ENCODE measurements at regions not wholly inside any gene's neighbourhood (a gene's known extent, or its start where the extent isn't known, plus 50 kb on each side); places are given as distances from the start of the nearest gene placed in this dataset.
A peak's percentile ranks its signal among the peaks of the same experiment; 100 is the strongest.
"Not testable (repeated sequence)": the region's sequence is repeated elsewhere in the genome, so short reads cannot be mapped to it uniquely, and the experiment has no call there.

- no peak for DNase-seq
These were observed 50.9 kb upstream of the MITF start for GRCh38 chr3:69688400-69688799.

- no peak for DNase-seq
These were observed 51.6 kb upstream of the MITF start for GRCh38 chr3:69687641-69688040.

DNA sequence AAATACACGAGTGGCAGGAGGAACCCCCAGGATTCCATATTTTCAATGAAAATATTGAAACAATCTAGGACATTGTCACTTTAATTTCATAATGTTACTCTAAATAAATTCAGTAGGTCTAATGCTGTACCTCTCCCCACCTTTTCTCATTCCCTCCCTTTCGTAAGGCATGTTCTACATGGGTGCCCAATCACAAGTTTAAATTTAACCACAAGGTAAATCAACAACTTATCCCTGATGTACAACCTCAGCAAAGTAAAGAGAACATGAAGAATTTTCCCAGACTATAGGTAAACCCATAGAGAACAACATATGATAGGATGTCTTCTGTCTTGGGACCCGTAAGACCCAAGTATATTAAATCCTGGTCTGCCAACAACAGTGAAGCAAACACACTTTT is 53.2 kb upstream of the MITF start:
- DNase-seq: no peak

- no peak for DNase-seq
These were observed 54.8 kb upstream of the MITF start for GRCh38 chr3:69684309-69684961.

GRCh38 chr3:69683082-69683806 is 56.0 kb upstream of the MITF start:
- no peak for DNase-seq

- not testable (repeated sequence) for DNase-seq
These were observed 61.8 kb upstream of the MITF start for GRCh38 chr3:69677456-69677855.

DNA sequence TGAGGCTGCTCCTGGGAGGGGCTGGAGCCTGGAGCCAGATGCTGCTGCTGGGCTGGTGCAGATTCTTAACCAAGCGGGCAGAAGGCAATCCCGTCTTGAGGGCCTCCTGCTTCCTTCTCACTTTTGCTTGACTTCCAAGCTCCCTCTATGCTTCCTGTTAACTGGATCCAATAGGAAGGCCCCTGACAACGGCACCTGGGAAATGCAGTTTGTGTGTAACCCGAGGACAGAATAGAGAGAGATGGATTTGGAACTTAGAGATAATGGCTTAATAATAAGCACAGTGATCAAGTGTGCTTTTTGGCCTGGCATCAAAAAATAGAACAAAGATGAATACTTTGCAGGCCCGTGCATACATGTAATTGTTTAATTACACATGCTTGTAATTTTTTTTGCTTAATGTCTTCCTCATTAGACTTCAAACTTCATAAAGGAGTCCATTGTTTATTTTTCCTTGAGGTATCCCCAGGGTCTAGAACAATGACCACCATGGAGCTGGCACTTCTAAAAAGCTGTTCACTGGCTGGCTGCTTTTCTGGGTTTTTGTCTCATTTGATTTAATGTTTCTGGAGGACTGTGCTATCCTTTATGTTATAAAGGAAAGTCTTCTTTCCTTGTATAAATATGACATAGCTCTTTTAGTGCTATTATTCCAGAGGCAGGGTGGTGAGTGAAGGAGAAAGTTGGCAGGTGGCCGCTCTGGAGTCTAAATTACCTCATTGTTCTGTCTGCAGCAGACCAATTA is 63.3 kb upstream of the MITF start:
- DNase-seq: no peak

GRCh38 chr3:69674752-69675151 is 64.5 kb upstream of the MITF start:
- DNase-seq: no peak

- peak; percentile 51 for DNase-seq
These were observed 67.9 kb upstream of the MITF start for GRCh38 chr3:69671082-69671952.

- no peak for DNase-seq
These were observed 70.2 kb upstream of the MITF start for GRCh38 chr3:69669070-69669469.

- peak; percentile 66 for DNase-seq
These were observed 74.1 kb upstream of the MITF start for GRCh38 chr3:69665026-69665737.

DNA sequence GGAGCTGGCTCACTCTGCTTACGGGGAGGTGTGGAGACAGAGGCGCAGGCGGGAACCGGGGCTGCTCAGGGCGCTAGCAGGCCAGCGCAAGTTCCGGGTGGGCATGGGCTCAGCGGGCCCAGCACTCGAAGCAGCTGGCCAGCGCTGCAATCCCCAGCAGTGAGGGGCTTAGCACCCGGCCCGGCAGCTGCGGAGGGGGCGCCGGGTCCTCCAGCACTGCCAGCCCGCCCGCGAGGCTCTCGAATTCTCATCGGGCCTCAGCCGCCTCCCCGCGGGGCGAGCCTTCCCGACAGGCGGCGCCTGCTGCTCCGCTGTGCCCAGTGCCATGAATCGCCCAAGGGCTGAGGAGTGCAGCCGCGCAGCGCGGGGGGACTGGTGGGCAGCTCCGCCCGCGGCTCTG is 78.6 kb upstream of the MITF start:
- no peak for DNase-seq

GRCh38 chr3:69659180-69659910 is 79.9 kb upstream of the MITF start:
- DNase-seq: no peak

- DNase-seq: no peak
These were observed 80.6 kb upstream of the MITF start for GRCh38 chr3:69658514-69659140.

GRCh38 chr3:69657030-69657429 is 82.2 kb upstream of the MITF start:
- DNase-seq: not testable (repeated sequence)

- no peak for DNase-seq
These were observed 87.5 kb upstream of the MITF start for GRCh38 chr3:69651765-69652164.

DNA sequence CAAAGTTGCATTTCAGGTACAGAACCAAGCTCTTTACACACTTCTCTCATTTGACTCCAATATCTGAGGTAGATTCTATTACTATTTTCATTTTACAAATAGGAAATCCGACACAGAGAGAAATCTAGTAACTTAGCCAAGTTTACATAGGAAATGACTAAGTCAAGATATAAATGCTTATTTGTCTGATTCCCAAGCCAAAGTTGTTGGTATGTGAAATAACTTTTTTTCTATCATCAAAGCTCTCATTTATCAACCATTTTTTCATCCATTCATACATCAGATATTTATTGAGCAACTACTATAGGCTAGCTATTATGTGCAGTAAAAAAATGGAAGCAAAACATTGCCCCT is 89.2 kb upstream of the MITF start:
- no peak for DNase-seq

DNA sequence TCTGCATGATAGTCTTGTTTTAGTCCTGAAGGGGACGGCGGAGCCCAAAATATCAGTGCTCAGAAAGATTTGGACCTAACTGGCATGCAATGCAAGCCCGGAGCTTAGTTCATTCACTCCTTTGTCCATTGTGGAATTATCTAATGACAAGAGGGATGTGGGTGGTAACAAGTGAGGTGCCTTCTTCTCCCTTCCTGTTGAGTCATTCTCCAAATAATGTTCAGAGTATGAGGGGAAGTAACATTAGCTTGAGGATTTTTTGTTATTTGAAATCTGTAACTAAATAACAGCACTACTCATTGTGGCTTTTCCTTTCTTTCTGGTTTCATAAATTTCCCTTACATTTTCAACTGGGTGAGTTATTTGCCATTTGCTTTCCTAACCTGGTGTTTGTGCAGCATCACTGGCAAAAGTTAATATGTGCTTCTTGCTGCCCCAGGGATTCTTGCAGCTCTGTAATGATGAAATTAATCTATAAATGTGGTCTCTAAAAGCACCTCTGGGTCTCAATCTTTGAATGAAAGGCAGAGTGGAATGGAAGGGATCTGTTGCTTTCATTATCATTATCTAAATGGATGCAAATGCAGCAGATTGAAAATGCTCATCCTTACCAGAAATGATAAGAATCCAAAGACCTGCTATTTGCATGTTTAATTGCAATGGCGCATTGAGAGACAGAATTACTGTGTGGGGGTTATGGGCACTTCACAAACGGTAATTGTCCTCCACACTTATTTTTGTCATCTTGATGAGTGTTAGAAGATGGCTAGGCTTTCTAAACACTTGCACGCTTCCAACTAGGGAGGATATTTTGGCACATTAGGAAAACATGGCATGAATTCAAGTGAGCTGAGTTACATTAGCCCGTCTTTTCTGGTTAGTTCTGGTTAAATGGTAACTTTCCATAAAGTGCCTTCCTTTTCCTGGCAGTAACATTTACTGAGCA is 89.9 kb upstream of the MITF start:
- DNase-seq: no peak

DNA sequence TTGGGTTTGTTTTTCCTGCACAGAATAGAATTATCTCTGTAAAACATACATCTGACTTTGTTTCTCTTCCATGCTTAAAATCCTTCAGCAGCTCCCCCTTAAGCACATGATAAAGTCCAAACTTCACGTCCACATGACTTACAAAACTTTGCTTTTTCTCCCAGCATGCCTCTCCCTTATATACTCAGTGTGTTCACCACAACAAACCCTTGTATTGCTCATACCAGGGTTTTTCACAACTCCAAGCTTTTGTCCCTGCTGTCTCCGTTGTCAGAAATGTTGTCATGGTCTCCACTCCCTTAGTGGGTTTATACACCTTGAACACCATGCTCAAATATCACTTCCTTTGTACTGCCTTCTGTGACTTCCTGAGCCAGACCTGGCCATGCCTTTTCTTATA is 91.1 kb upstream of the MITF start:
- no peak for DNase-seq

- DNase-seq: no peak
These were observed 91.7 kb upstream of the MITF start for GRCh38 chr3:69647511-69648110.

Measured in NCI-H510A treated with DMSO at 0.1 percent for 48 hours (cell line).